IPS-18a (cell line): ENCODE measurements at regions not wholly inside any gene's neighbourhood (a gene's known extent, or its start where the extent isn't known, plus 50 kb on each side); places are given as distances from the start of the nearest gene placed in this dataset.

Source experiments
- H3K27ac ChIP-seq: one replicate; pipeline ENCODE4 v1.5.1; 2013; ENCODE audit warnings: low read length
- H3K27me3 ChIP-seq: one replicate; pipeline ENCODE4 v1.6.1; 2013; ENCODE audit warnings: mild to moderate bottlenecking, low read length; ENCODE audit not compliant: control insufficient read depth, insufficient read depth
- H3K36me3 ChIP-seq: one replicate; pipeline ENCODE4 v1.6.1; 2013; ENCODE audit warnings: low read depth, low read length; ENCODE audit not compliant: control insufficient read depth
- H3K4me1 ChIP-seq: one replicate; pipeline ENCODE4 v1.6.1; 2013; ENCODE audit warnings: low read depth, low read length; ENCODE audit not compliant: control insufficient read depth
- H3K4me3 ChIP-seq: one replicate; pipeline ENCODE4 v1.5.1; 2013; ENCODE audit warnings: low read length
- H3K9ac ChIP-seq: one replicate; pipeline ENCODE4 v1.6.1; 2013; ENCODE audit warnings: mild to moderate bottlenecking, low read length, moderate library complexity
- H3K9me3 ChIP-seq: one replicate; pipeline ENCODE4 v1.6.1; 2013; ENCODE audit warnings: low read depth, low read length; ENCODE audit not compliant: control insufficient read depth

- H3K4me3 ChIP-seq: no peak overlapping the region
- H3K27me3 ChIP-seq: no peaks in the 10 kb centered on the region
- no peak overlapping the region for H3K27ac ChIP-seq
- no peaks in the 10 kb centered on the region for H3K9me3 ChIP-seq
- H3K4me1 ChIP-seq: no peaks in the 10 kb centered on the region
- no peak overlapping the region for H3K9ac ChIP-seq
- no peaks in the 10 kb centered on the region for H3K36me3 ChIP-seq
Measured at GRCh38 chr4:185931375-185931774, 119.4 kb upstream of the SORBS2 start.

GRCh38 chr4:185931986-185932385 is 120.0 kb upstream of the SORBS2 start:
- H3K9ac ChIP-seq: no peak overlapping the region
- H3K4me3 ChIP-seq: no peak overlapping the region
- no peaks in the 10 kb centered on the region for H3K9me3 ChIP-seq
- H3K27me3 ChIP-seq: no peaks in the 10 kb centered on the region
- no peak overlapping the region for H3K27ac ChIP-seq
- no peaks in the 10 kb centered on the region for H3K36me3 ChIP-seq
- no peaks in the 10 kb centered on the region for H3K4me1 ChIP-seq

- Histone ChIP-seq H3K9ac (no peak overlapping the region), H3K4me3 (no peak overlapping the region), H3K9me3 (no peaks in the 10 kb centered on the region), H3K4me1 (no peaks in the 10 kb centered on the region), H3K27me3 (no peaks in the 10 kb centered on the region), H3K27ac (no peak overlapping the region), H3K36me3 (no peaks in the 10 kb centered on the region)
Measured at GRCh38 chr4:185932491-185932890, 120.5 kb upstream of the SORBS2 start.

- Histone ChIP-seq H3K4me3 (no peak overlapping the region), H3K4me1 (no peaks in the 10 kb centered on the region), H3K27ac (no peak overlapping the region), H3K27me3 (no peaks in the 10 kb centered on the region), H3K9me3 (no peaks in the 10 kb centered on the region), H3K9ac (no peak overlapping the region), H3K36me3 (no peaks in the 10 kb centered on the region)
Measured at GRCh38 chr4:185933078-185933581, 121.1 kb upstream of the SORBS2 start.

GRCh38 chr4:185936650-185937376 is 124.8 kb upstream of the SORBS2 start:
- Histone ChIP-seq H3K4me3 (no peak overlapping the region), H3K4me1 (no peaks in the 10 kb centered on the region), H3K27me3 (no peaks in the 10 kb centered on the region), H3K9ac (no peak overlapping the region), H3K9me3 (no peaks in the 10 kb centered on the region), H3K36me3 (no peaks in the 10 kb centered on the region), H3K27ac (no peak overlapping the region)

GRCh38 chr4:185938654-185939053 is 126.7 kb upstream of the SORBS2 start:
- Histone ChIP-seq H3K9me3 (no peaks in the 10 kb centered on the region), H3K27me3 (no peaks in the 10 kb centered on the region), H3K9ac (no peak overlapping the region), H3K36me3 (no peaks in the 10 kb centered on the region), H3K4me3 (no peak overlapping the region), H3K27ac (no peak overlapping the region), H3K4me1 (no peaks in the 10 kb centered on the region)

- H3K27ac ChIP-seq: no peak overlapping the region
- H3K27me3 ChIP-seq: no peaks in the 10 kb centered on the region
- H3K9ac ChIP-seq: no peak overlapping the region
- no peak overlapping the region for H3K4me3 ChIP-seq
- no peaks in the 10 kb centered on the region for H3K9me3 ChIP-seq
- no peaks in the 10 kb centered on the region for H3K4me1 ChIP-seq
- no peaks in the 10 kb centered on the region for H3K36me3 ChIP-seq
Measured at GRCh38 chr4:185941461-185941860, 127.5 kb upstream of the TLR3 start.

GRCh38 chr4:185945252-185945651 is 123.7 kb upstream of the TLR3 start:
- Histone ChIP-seq H3K9me3 (no peaks in the 10 kb centered on the region), H3K4me3 (no peak overlapping the region), H3K36me3 (no peaks in the 10 kb centered on the region), H3K4me1 (no peaks in the 10 kb centered on the region), H3K27ac (no peak overlapping the region), H3K9ac (no peak overlapping the region), H3K27me3 (no peaks in the 10 kb centered on the region)

- Histone ChIP-seq H3K27me3 (no peaks in the 10 kb centered on the region), H3K4me1 (no peaks in the 10 kb centered on the region), H3K9ac (no peak overlapping the region), H3K4me3 (no peak overlapping the region), H3K36me3 (no peaks in the 10 kb centered on the region), H3K27ac (no peak overlapping the region), H3K9me3 (no peaks in the 10 kb centered on the region)
Measured at GRCh38 chr4:185945906-185946305, 123.0 kb upstream of the TLR3 start.

- H3K27ac ChIP-seq: no peak overlapping the region
- H3K9ac ChIP-seq: no peak overlapping the region
- no peaks in the 10 kb centered on the region for H3K27me3 ChIP-seq
- no peak overlapping the region for H3K4me3 ChIP-seq
- H3K36me3 ChIP-seq: no peaks in the 10 kb centered on the region
- H3K4me1 ChIP-seq: peaks cover 11% of the 10 kb centered on the region
- H3K9me3 ChIP-seq: no peaks in the 10 kb centered on the region
Measured at GRCh38 chr4:185950891-185951290, 118.1 kb upstream of the TLR3 start.

GRCh38 chr4:185955151-185955770 is 113.7 kb upstream of the TLR3 start:
- H3K4me1 ChIP-seq: peaks cover 18% of the 10 kb centered on the region
- H3K27me3 ChIP-seq: no peaks in the 10 kb centered on the region
- H3K9ac ChIP-seq: no peak overlapping the region
- no peak overlapping the region for H3K4me3 ChIP-seq
- H3K36me3 ChIP-seq: no peaks in the 10 kb centered on the region
- no peaks in the 10 kb centered on the region for H3K9me3 ChIP-seq
- H3K27ac ChIP-seq: no peak overlapping the region
